ENCODE measurements at regions not wholly inside any gene's neighbourhood (a gene's known extent, or its start where the extent isn't known, plus 50 kb on each side); places are given as distances from the start of the nearest gene placed in this dataset.

DNA sequence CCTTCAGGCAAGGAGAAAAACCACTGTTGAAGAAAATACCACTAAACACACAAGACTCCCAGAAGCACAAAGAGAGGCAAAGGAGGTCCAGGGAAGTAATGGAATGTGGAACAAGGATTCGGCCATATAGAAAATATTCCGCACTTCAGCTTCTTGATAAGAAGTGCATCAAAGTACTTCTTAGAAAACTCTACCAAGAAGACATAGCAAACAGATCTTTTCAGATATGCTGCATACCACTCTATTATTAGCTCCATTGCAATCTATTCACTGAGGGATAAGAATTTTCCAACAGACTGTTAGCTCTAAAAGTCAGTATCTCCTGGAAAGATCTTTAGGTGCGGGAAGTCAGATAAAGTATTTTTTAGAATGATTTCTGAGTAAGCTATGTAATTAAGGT lies 231.8 kb downstream of the WDR11 start:
- no peak for DNase-seq (ENCODE audit: low read depth)
- H3K4me3 ChIP-seq (ENCODE audit: control insufficient read depth, low read depth, low read length), result no peak overlapping the region

GRCh38 chr10:121084016-121084674 lies 233.0 kb downstream of the WDR11 start:
- TF ChIP-seq, protein P1, sequence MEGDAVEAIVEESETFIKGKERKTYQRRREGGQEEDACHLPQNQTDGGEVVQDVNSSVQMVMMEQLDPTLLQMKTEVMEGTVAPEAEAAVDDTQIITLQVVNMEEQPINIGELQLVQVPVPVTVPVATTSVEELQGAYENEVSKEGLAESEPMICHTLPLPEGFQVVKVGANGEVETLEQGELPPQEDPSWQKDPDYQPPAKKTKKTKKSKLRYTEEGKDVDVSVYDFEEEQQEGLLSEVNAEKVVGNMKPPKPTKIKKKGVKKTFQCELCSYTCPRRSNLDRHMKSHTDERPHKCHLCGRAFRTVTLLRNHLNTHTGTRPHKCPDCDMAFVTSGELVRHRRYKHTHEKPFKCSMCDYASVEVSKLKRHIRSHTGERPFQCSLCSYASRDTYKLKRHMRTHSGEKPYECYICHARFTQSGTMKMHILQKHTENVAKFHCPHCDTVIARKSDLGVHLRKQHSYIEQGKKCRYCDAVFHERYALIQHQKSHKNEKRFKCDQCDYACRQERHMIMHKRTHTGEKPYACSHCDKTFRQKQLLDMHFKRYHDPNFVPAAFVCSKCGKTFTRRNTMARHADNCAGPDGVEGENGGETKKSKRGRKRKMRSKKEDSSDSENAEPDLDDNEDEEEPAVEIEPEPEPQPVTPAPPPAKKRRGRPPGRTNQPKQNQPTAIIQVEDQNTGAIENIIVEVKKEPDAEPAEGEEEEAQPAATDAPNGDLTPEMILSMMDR (conservative IDR thresholded peaks at IDR 0.05; ENCODE audit: control insufficient read depth, insufficient read depth, low read depth, low read length), result no peak
- no peak for DNase-seq (ENCODE audit: low read depth)
- H3K4me3 ChIP-seq (ENCODE audit: control insufficient read depth, low read depth, low read length), result no peak overlapping the region

More for the DNA sequence above, 231.8 kb downstream of the WDR11 start:
- TF ChIP-seq, protein P1 (conservative IDR thresholded peaks at IDR 0.05; ENCODE audit: control insufficient read depth, insufficient read depth, low read depth, low read length), result no peak

GRCh38 chr10:121084675-121085070 lies 233.5 kb downstream of the WDR11 start:
- TF ChIP-seq, protein P1 (conservative IDR thresholded peaks at IDR 0.05; ENCODE audit: control insufficient read depth, insufficient read depth, low read depth, low read length), result no peak

DNA sequence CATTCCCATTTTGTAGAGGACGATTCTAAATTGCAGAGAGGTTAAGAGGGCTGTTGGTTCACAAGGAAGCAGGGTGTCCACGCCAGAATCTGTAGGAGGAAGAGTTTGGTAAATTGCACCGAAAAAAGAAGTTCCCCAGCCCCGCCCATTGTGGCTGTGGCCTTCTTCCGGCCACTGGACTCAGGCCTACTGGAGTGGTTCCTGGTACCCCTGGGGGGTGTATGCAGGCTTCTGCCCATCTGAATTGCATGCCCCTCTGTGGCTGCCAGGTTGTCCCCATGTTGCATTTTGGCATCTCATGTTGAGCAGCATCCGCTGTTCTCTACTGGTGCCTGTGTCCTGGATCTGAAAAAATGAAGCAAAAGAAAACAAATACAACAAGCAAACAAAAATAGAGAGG lies 234.2 kb downstream of the WDR11 start:
- TF ChIP-seq, protein P1 (conservative IDR thresholded peaks at IDR 0.05; ENCODE audit: control insufficient read depth, insufficient read depth, low read depth, low read length), result no peak
- no peak for DNase-seq (ENCODE audit: low read depth)
- no peak overlapping the region for H3K4me3 ChIP-seq (ENCODE audit: control insufficient read depth, low read depth, low read length)

More at GRCh38 chr10:121084675-121085070, 233.5 kb downstream of the WDR11 start:
- H3K4me3 ChIP-seq (ENCODE audit: control insufficient read depth, low read depth, low read length), result no peak overlapping the region
- no peak for DNase-seq (ENCODE audit: low read depth)

GRCh38 chr10:121087129-121087528 lies 236.0 kb downstream of the WDR11 start:
- TF ChIP-seq, protein P1 (conservative IDR thresholded peaks at IDR 0.05; ENCODE audit: control insufficient read depth, insufficient read depth, low read depth, low read length), result no peak
- no peak overlapping the region for H3K4me3 ChIP-seq (ENCODE audit: control insufficient read depth, low read depth, low read length)
- DNase-seq (ENCODE audit: low read depth), result no peak

- H3K4me3 ChIP-seq (ENCODE audit: control insufficient read depth, low read depth, low read length), result no peak overlapping the region
- TF ChIP-seq, protein P1 (conservative IDR thresholded peaks at IDR 0.05; ENCODE audit: control insufficient read depth, insufficient read depth, low read depth, low read length), result no peak
- DNase-seq (ENCODE audit: low read depth), result no peak
Measured at GRCh38 chr10:121087688-121088087, 236.5 kb downstream of the WDR11 start.
